NCI-H1092 treated with DMSO at 0.1 percent for 48 hours (cell line): ENCODE measurements at regions not wholly inside any gene's neighbourhood (a gene's known extent, or its start where the extent isn't known, plus 50 kb on each side); places are given as distances from the start of the nearest gene placed in this dataset.

Source experiments
- DNase-seq: peaks from one replicate; lab custom pipeline; 2025; lab: John Stamatoyannopoulos, UW

- DNase-seq: no peak
Observed at GRCh38 chr13:36552334-36552733, 120.0 kb downstream of the CCNA1 start.

- DNase-seq: peak; percentile 5
Observed at GRCh38 chr13:36553491-36553890, 120.3 kb upstream of the SERTM1 start.

DNA sequence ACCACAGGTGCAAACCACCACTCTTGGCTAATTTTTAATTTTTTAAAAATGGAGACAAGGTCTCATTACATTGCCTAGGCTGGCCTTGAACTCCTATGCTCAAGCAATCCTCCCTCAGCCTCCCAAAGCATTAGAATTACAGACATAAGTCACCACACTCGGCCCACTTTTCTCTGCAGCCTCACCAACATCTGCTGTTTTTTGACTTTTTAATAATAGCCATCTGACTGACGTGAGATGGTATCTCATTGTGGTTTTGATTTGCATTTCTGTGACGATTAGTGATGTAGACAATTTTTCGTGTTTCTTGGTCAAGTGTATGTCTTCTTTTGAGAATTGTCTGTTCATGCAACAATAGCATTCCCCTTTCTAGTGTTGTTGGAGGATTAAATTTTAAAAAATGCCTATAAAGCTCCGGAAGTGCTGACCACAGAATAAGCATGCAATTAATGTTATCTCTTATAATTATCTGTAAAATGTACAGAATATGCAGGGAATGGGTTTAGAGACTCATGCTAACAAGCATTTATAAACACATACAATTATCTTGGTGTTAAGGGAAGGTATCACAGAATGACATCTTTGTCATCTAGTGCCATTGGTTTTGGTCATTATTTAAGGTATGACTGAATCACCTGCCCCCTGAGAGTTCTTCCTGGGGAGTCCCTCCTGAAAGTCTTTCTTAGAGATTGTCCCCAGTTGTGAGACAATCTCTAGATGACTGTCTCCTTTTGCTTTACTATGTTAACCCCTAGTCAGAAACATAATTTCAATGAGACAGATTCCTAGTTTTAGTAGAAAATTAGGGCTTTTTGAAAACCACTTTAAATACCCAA lies 118.5 kb upstream of the SERTM1 start:
- DNase-seq: no peak

- DNase-seq: no peak
Observed at GRCh38 chr13:36559375-36559774, 114.4 kb upstream of the SERTM1 start.

DNA sequence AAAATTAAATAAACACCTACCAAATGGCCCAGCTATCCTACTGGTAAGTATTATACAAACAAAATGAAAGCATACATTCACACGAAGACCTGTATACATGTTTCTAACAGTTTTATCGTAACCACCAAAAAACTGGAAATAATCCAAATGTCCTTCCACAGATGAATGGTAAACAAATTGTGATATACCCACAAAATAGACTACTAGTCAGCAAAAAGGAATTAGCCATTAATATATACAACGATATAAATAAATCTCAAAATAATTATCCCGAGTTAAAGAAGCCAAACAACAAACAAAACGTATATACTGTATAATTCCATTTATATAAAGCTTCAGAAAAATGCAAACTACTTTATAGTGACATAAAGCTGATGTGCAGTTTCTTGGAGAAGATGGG lies 106.3 kb upstream of the SERTM1 start:
- no peak for DNase-seq

DNA sequence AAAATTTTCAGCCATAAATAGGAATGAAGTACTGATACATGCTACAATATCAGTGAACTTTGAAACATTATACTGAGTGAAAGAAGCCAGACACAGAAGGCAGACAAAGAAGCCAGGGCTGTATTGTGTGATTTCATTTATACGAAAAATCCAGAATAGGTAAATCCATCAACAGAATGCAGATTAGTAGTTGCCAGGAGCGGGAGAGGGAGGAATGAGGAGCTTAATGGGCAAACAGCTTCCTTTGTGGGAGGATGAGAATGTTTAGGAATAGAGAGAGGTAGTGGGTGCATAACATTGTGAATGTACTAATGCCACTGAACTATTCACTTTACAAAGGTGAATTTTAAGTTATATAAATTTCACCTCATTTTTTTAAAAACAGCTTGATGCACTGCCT lies 103.3 kb upstream of the SERTM1 start:
- DNase-seq: no peak

- DNase-seq: no peak
Observed at GRCh38 chr13:36571444-36571843, 102.4 kb upstream of the SERTM1 start.

DNA sequence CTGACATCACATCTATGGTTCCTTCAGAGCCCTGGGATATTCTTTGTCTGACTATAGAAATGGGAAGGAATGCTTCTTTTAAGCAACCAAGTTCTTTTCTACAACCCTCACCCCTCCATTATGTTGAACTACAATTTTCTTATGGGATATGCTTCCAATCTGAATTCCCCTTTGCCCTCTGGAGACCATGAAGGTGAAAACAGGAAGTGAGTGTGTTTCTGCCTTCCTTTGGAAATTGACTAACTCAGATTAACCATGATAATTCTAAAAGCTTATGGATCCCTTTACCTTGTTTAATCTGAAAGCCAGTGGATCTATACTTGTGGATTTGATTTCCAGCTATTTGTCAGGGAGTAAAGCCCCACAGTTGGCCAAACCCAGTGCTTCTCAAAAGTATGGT lies 90.8 kb upstream of the SERTM1 start:
- no peak for DNase-seq

DNA sequence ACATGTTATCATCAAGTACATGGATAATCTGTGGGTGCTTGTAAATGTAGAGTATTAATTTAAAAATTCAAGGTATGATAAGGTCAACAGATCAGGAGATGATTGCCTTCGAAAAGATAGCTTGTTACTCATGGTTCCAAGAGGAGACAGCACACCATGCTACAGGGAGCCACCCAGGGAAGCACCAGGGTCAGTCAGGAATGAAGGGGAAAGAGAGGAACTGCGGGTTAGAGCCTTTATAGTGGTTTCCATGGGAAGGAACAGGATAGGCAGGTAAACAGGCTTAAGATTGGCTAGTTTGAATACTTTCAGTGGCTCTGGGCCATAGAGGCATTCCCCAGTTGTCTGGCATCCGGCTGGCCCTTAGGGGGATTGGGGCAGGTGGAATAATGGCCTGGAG lies 74.2 kb upstream of the SERTM1 start:
- no peak for DNase-seq

DNA sequence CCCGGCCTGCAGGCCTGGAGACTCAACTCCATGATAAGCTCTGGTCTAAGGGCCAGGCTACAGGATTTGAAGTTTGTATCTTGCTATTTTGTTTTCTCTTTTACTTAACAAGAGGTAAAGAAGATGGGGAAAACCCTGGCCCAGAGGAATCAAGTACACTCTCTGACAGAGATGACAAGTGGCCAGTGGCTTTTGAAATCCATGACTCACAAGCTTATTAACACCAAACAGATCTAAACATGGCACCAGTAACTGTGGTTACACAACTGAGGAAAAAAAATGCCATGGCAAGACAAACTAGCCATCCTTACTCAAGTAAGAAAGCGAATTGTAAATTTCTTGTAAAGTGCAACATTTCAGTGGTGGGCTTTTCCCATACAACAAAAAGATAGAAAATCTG lies 72.6 kb upstream of the SERTM1 start:
- no peak for DNase-seq

GRCh38 chr13:36606060-36606459 lies 67.8 kb upstream of the SERTM1 start:
- no peak for DNase-seq

- no peak for DNase-seq
Observed at GRCh38 chr13:36608474-36608873, 65.3 kb upstream of the SERTM1 start.

DNA sequence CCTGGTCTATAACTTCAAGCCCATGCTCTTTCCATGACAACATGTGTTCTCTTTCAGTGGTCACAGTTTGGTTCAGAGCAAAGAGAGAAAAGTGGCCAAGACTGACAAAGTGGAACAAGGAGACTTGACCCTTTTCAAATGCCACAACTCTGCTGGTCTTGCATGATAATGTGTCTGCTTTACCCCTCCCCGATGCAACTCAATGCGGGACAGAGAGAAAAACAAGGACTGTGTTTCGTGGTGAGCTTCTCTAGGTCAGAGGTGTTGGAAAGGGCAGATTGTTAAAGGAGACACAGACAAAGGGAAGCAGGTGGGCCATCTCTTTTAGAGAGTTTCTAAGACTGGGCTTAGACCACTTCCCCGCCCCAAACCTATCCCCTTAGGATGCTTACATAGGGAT lies 61.6 kb upstream of the SERTM1 start:
- no peak for DNase-seq

GRCh38 chr13:36616706-36617105 lies 57.1 kb upstream of the SERTM1 start:
- DNase-seq: no peak

DNA sequence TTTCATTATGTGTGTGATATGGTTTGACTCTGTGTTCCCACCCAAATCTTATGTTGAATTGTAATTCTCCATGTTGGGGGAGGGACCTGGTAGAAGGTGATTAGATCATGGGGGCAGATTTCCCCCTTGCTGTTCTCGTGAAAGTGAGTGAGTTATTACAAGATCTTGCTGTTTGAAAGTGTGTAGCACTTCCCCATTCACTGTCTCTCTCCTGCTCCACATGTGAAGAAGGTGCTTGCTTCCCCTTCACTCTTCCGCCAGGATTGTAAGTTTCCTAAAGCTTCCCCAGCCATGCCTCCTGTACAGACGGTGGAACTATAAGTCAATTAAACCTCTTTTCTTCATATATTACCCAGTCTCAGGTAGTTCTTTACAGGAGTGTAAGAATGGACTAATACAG lies 54.3 kb upstream of the SERTM1 start:
- DNase-seq: no peak
